ENCODE measurements at regions not wholly inside any gene's neighbourhood (a gene's known extent, or its start where the extent isn't known, plus 50 kb on each side); places are given as distances from the start of the nearest gene placed in this dataset.

DNA sequence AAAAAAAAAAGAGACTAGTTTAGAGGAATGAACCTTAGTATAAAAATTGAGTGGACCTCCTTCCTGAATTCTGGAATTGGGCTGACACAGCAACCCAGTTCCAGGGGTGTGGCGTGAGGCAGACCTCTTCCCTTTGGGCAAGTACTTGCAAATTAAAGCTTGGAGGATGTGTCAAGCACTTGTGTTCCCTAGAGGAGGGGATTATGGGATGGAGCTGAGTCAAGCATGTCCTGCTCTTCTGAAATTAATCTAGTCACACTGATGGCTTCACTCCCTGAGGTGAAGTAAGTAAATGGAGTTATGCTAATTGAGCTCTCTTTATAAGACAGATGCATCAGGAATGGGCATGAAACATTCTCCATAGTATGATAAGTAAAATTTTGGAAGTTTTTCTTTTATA lies 107.7 kb upstream of the HTR2A start:
- TF ChIP-seq, protein P1, sequence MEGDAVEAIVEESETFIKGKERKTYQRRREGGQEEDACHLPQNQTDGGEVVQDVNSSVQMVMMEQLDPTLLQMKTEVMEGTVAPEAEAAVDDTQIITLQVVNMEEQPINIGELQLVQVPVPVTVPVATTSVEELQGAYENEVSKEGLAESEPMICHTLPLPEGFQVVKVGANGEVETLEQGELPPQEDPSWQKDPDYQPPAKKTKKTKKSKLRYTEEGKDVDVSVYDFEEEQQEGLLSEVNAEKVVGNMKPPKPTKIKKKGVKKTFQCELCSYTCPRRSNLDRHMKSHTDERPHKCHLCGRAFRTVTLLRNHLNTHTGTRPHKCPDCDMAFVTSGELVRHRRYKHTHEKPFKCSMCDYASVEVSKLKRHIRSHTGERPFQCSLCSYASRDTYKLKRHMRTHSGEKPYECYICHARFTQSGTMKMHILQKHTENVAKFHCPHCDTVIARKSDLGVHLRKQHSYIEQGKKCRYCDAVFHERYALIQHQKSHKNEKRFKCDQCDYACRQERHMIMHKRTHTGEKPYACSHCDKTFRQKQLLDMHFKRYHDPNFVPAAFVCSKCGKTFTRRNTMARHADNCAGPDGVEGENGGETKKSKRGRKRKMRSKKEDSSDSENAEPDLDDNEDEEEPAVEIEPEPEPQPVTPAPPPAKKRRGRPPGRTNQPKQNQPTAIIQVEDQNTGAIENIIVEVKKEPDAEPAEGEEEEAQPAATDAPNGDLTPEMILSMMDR (IDR thresholded peaks at IDR 0.05; ENCODE audit: extremely low read depth in 1 of 2, insufficient read depth in 1 of 2, low read depth in 1 of 2, low read length in 2 of 2): no peak
- no peak for TF ChIP-seq FOS (IDR thresholded peaks at IDR 0.05; ENCODE audit: borderline replicate concordance, insufficient read depth, low read length)
- TF ChIP-seq EZH2 (IDR thresholded peaks at IDR 0.05; ENCODE audit: borderline replicate concordance, low read depth, low read length, severe bottlenecking): no peak
- no peak for TF ChIP-seq POLR2A (IDR thresholded peaks at IDR 0.05; ENCODE audit: low read depth, low read length)
